Activated CD8-positive, alpha-beta T cell treated with anti-CD3 and anti-CD28 coated beads for 36 hours (primary cell): ENCODE measurements at regions not wholly inside any gene's neighbourhood (a gene's known extent, or its start where the extent isn't known, plus 50 kb on each side); places are given as distances from the start of the nearest gene placed in this dataset.

Source experiments
- ATAC-seq: fragments of 200-7000 bp; cut with Tn5 transposase; one replicate; pipeline ENCODE4 v1.10.0; 2021; ENCODE audit warnings: mild to moderate bottlenecking, moderate library complexity
- CTCF ChIA-PET: fragments of 350-600 bp; sonication (Branson Sonifier 250); formaldehyde crosslinking; loops from one replicate; lab custom pipeline; 2021; ENCODE audit warnings: antibody characterized with exemption; lab: Charles Lee
- POLR2A ChIA-PET: fragments of 350-600 bp; sonication (Branson Sonifier 250); formaldehyde crosslinking; loops from one replicate; lab custom pipeline; 2021; ENCODE audit warnings: antibody characterized with exemption; lab: Charles Lee
- DNase-seq: peaks from one replicate; pipeline ENCODE4 v3.0.0-alpha.2; 2020
- H3K27ac Mint-ChIP-seq: one replicate; pipeline ENCODE4 v1.8.0; 2021; ENCODE audit warnings: mild to moderate bottlenecking, mixed read lengths
- H3K27me3 Mint-ChIP-seq: one replicate; pipeline ENCODE4 v1.8.0; 2021; ENCODE audit warnings: mixed read lengths
- H3K36me3 Mint-ChIP-seq: one replicate; pipeline ENCODE4 v1.8.0; 2021; ENCODE audit warnings: low read depth, mixed read lengths
- H3K4me1 Mint-ChIP-seq: one replicate; pipeline ENCODE4 v1.8.0; 2021; ENCODE audit warnings: low read depth, mixed read lengths
- H3K4me3 Mint-ChIP-seq: one replicate; pipeline ENCODE4 v1.8.0; 2021; ENCODE audit warnings: mild to moderate bottlenecking, moderate library complexity, mixed read lengths
- H3K9me3 Mint-ChIP-seq: one replicate; pipeline ENCODE4 v1.8.0; 2021; ENCODE audit warnings: mixed read lengths
- intact Hi-C: fragments of 100-400 bp; cut with micrococcal nuclease; formaldehyde crosslinking; loops from one replicate; pipeline ENCODE4 v1.10.0; 2022
- TF ChIP-seq, protein P1 (sequence below): fragments of 200-600 bp; IDR thresholded peaks from one replicate; pipeline ENCODE4 v1.8.0; 2022; ENCODE audit warnings: antibody characterized with exemption, mild to moderate bottlenecking

DNA sequence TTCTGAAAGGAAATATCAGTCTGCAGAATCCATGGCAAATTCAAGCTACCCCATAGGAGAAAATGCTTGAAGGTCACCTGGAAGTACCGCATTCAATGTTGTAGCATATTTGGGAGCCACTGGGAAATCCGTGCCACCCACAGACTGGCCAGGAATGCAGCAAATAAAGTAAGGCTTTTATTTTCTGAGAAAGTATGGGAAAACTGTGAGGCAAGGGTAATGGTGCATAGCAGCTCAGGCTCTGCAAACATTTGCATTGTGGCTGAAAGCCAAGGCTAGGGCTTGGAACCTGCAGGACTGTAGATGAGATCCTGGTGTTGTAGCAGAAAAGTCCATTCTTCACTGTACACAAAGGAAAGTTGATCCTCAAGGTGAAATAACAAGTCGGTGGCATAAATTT is 450.9 kb upstream of the NR3C2 start:
- no peak for DNase-seq
- ChIA-PET CTCF (no interaction called here), POLR2A (no interaction called here)
- no peak overlapping the region for H3K4me3 Mint-ChIP-seq
- H3K9me3 Mint-ChIP-seq = peaks cover 9% of the 10 kb centered on the region
- TF ChIP-seq, protein P1, sequence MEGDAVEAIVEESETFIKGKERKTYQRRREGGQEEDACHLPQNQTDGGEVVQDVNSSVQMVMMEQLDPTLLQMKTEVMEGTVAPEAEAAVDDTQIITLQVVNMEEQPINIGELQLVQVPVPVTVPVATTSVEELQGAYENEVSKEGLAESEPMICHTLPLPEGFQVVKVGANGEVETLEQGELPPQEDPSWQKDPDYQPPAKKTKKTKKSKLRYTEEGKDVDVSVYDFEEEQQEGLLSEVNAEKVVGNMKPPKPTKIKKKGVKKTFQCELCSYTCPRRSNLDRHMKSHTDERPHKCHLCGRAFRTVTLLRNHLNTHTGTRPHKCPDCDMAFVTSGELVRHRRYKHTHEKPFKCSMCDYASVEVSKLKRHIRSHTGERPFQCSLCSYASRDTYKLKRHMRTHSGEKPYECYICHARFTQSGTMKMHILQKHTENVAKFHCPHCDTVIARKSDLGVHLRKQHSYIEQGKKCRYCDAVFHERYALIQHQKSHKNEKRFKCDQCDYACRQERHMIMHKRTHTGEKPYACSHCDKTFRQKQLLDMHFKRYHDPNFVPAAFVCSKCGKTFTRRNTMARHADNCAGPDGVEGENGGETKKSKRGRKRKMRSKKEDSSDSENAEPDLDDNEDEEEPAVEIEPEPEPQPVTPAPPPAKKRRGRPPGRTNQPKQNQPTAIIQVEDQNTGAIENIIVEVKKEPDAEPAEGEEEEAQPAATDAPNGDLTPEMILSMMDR = no peak
- no peaks in the 10 kb centered on the region for H3K27me3 Mint-ChIP-seq
- H3K27ac Mint-ChIP-seq = no peak overlapping the region
- no peak for ATAC-seq
- H3K4me1 Mint-ChIP-seq = no peaks in the 10 kb centered on the region
- intact Hi-C loops = no loop called here
- peaks cover 1% of the 10 kb centered on the region for H3K36me3 Mint-ChIP-seq

DNA sequence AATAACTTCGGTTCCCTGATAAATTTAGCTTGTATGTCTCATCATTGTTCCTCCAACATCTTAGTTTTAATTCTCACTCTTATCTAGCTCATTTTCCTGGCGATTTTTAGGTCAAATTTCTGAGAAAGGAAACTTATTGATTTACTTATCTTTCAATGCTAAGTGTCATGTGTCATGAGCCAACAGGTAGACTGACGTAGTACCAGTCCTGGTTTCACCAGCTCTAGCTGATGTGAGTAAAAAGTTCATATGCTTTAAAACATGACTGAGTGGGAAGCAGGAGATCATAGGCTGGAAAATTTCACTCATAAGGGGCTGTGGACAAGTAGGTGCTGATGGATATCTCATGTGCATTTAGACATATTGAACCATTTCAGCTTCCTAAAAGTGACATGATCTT is 441.7 kb upstream of the NR3C2 start:
- Mint-ChIP-seq H3K27me3 (peaks cover 5% of the 10 kb centered on the region), H3K36me3 (no peaks in the 10 kb centered on the region), H3K4me1 (no peaks in the 10 kb centered on the region), H3K9me3 (no peaks in the 10 kb centered on the region), H3K4me3 (no peak overlapping the region), H3K27ac (no peak overlapping the region)
- ATAC-seq (no peak), DNase-seq (no peak)
- TF ChIP-seq, protein P1 = no peak
- intact Hi-C loops = no loop called here
- POLR2A ChIA-PET = no interaction called here
- CTCF ChIA-PET = no interaction called here

DNA sequence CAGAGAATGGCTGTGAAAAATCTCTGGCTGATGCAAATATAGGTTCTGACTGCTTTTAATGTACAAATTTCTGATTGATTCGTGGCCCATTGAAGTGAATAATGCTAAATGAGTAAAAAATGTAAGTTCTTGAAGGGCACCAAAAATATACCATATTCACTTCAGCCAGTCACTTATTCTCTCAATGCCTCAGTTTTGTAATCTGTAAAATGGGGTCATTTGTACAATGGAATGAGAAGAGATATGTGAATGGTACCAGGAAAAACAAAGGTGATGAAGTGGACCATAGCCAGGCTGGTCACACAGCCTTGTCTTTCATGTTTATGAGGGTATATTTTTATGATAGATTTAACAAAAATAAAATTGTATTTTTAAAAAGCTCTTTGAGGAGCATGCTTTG is 441.2 kb upstream of the NR3C2 start:
- POLR2A ChIA-PET = no interaction called here
- Mint-ChIP-seq H3K27ac (no peak overlapping the region), H3K4me1 (no peaks in the 10 kb centered on the region), H3K9me3 (no peaks in the 10 kb centered on the region), H3K27me3 (peaks cover 5% of the 10 kb centered on the region), H3K36me3 (no peaks in the 10 kb centered on the region), H3K4me3 (no peak overlapping the region)
- TF ChIP-seq, protein P1 = no peak
- DNase-seq (no peak), ATAC-seq (no peak)
- intact Hi-C loops = no loop called here
- CTCF ChIA-PET = no interaction called here

DNA sequence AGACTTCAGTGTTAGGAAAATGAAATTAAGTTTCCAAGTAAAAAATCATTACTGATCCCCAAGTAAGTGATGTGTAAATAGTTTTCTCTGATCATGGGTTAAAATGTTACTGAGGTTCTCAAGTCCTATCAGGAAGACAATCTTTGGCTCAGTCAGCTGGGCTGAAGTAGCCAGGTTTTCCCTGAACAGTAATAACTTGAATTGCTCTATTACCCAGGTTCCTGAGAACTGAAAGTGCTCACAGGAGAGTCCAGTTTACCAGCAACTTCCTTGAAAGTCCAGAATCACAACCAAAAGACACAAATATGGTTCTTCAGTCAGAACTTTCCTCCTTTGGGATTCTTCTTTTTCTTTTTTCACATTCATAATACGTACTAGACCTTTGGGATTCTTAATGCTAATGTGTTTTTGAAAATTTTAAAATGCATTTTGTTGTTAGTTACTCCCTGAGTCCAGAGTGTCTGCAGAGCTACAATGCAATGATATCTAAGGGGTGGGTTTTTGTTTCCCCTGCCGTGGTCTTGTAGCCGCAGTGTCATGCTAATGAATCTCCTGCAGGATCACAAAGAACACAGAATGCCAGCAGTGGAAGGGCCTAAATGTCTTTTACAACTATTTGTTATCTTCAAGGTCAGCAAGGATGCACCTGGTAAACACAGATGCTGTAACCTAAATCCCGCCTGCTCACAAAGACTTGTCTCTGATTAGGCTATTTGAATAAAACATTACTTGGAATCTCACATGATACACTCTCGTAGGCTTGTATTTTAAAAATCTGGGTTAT is 439.8 kb upstream of the NR3C2 start:
- DNase-seq (no peak), ATAC-seq (no peak)
- H3K4me1 Mint-ChIP-seq = no peaks in the 10 kb centered on the region
- TF ChIP-seq, protein P1 = no peak
- ChIA-PET POLR2A (no interaction called here), CTCF (no interaction called here)
- intact Hi-C loops = no loop called here
- H3K4me3 Mint-ChIP-seq = no peak overlapping the region
- H3K36me3 Mint-ChIP-seq = no peaks in the 10 kb centered on the region
- H3K9me3 Mint-ChIP-seq = no peaks in the 10 kb centered on the region
- no peak overlapping the region for H3K27ac Mint-ChIP-seq
- H3K27me3 Mint-ChIP-seq = peaks cover 2% of the 10 kb centered on the region

DNA sequence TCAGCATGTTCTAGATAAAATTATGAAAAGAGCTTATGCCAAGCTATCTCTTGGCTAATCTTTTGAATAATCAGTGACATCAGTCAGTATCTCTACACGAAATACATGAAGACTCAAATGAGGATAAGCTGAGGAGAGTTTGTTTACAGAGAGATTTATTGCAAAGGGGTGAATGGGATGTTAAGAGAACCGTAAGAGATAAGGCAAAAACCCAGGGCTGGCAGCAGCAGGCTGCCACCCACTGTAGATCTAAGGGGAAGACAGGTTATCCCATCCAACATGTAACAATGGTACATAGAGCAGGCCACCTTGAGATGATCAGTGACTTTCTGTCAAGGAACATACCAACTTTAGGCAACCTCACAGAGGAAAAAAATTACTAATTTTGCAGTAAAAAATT is 432.1 kb upstream of the NR3C2 start:
- Mint-ChIP-seq H3K36me3 (no peaks in the 10 kb centered on the region), H3K27ac (no peak overlapping the region), H3K27me3 (peaks cover 2% of the 10 kb centered on the region), H3K9me3 (no peaks in the 10 kb centered on the region), H3K4me1 (no peaks in the 10 kb centered on the region), H3K4me3 (no peak overlapping the region)
- no peak for ATAC-seq
- intact Hi-C loops = no loop called here
- CTCF ChIA-PET = no interaction called here
- TF ChIP-seq, protein P1 = no peak
- POLR2A ChIA-PET = no interaction called here
- no peak for DNase-seq
